HG02970 (cell line): ENCODE measurements at regions not wholly inside any gene's neighbourhood (a gene's known extent, or its start where the extent isn't known, plus 50 kb on each side); places are given as distances from the start of the nearest gene placed in this dataset.
"Not testable (repeated sequence)": the region's sequence is repeated elsewhere in the genome, so short reads cannot be mapped to it uniquely, and the experiment has no call there.

ENCODE experiments used
- ATAC-seq: cut with Tn5 transposase; IDR thresholded peaks from one replicate; pipeline ENCODE4 v1.9.1; 2021; ENCODE audit warnings: mild to moderate bottlenecking, moderate library complexity, moderate number of reproducible peaks; ENCODE audit not compliant: unreplicated experiment, low FRiP score

DNA sequence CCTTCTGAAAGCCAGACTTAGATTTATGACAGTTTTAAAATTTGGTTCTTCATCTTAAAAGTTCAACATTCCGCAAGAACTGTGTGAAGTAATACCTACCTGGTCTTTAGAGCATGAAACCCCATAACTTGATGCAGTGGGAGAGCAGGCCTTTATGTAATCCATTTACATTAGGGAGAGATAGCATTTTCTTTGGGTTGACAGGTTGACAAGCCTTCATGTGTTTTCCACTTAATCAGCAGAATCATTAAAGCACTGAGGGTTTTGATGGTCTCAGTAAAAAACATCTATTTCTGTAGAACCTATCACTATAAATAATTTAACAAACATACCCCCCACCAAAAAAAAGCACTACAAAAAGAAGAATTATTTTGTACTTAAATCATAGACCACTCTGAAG lies 121.6 kb upstream of the KIF2A start:
- no peak for ATAC-seq

DNA sequence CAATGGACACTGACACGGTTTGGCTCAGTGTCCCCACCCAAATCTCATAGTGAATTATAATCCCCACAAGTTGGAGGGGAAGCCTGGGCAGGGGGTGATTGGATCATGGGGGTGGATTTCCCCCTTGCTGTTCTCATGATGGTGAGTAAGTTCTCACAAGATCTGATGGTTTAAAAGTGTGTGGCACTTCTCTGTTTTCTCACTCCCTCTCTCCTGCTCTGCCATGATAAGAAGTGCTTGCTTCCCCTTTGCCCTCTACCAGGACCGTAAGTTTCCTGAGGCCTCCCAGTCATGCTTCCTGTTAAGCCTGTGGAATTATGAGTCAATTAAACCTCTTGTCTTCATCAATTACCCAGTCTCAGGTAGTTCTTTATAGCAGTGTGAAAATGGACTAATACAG lies 115.8 kb upstream of the KIF2A start:
- no peak for ATAC-seq

DNA sequence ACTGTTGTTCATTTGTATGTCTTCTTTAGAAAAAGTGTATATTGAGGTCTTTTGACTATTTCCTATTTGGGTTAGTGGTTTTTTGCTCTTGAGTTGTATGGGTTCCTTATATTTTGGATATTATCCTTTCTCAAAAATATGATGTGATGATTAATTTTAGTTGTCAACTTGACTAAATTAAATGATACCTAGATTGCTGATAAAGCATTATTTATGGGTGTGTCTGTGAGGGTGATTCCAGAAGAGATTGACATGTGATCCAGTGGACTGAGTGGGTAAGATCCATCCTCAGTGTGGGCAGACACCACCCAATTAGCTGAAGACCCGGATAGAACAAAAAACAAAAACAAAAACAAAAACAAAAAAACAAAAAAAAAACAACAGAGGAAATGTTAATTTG lies 115.1 kb upstream of the KIF2A start:
- no peak for ATAC-seq

DNA sequence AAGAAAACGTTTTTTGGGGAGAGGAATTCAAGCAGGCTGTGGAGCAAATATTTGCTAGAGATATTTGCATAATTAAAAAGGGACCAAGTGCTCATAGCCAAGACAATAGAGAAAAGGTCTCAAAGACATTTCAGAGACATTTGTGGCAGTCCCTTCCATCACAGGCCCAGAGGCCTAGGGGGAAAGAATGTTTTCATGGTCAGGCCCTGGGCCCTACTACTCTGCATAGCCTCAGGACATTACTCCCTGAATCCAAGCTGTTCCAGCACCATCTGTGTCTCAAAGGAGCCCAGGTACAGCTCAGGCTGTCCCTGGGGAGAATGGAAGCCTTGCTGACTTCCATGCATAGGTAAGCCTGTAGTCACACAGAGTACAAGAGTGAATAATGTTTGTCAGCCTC lies 113.0 kb upstream of the KIF2A start:
- ATAC-seq: no peak

DNA sequence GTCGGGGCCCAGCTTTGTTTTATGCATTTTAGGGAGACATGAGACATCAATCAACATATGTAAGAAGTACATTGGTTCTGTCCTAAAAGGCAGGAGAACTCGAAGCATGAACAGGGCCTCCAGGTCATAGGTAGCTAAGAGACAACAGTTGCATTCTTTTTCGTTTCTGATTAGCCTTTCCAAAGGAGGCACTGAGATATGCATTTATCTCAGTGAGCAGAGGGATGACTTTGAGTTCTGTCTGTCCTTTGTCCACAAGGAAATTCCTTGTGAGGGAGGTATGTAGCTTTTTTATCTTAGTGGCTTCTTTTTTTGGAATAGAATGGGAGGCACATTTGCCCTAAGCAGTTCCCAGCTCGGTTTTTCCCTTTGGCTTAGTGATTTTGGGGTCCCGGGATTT lies 109.5 kb upstream of the KIF2A start:
- not testable (repeated sequence) for ATAC-seq

DNA sequence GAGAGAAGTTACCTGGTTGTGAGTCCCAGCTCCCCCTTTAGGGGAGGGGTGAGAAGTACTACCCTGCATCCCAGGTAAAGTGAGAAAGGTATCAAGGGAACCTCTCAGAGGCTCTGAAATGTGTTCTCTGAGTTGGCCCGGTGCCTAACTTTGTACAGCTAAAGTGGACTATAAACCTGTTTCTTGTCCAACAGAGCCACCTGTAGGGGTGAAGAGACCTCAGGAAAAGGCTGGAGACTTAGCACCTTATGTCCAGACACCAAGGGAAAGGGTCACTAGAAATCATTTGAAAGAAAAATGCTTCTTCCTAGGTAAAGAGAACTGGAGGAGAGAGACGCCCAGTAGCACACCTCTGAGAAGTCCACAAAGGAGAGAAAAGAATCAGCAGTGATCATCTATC lies 108.3 kb upstream of the KIF2A start:
- ATAC-seq: no peak

DNA sequence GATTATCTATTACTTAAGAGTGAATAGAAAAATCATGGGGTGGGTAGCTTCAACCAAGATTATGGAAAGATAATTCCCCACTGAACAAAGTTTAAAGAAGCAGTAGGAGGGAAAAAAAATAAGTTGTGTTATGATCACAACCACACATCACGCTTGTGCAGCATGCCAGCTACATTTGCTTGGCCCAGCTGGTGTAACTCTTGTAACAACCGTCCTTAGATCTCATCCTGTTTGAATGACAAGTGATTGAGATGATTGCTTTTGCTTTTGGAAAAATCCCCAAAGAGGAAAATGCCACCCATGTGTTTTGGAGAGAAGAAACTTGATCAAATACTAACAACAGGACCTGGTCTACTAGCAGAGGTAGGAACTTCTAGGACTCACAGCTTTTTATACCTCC lies 107.6 kb upstream of the KIF2A start:
- ATAC-seq: no peak

DNA sequence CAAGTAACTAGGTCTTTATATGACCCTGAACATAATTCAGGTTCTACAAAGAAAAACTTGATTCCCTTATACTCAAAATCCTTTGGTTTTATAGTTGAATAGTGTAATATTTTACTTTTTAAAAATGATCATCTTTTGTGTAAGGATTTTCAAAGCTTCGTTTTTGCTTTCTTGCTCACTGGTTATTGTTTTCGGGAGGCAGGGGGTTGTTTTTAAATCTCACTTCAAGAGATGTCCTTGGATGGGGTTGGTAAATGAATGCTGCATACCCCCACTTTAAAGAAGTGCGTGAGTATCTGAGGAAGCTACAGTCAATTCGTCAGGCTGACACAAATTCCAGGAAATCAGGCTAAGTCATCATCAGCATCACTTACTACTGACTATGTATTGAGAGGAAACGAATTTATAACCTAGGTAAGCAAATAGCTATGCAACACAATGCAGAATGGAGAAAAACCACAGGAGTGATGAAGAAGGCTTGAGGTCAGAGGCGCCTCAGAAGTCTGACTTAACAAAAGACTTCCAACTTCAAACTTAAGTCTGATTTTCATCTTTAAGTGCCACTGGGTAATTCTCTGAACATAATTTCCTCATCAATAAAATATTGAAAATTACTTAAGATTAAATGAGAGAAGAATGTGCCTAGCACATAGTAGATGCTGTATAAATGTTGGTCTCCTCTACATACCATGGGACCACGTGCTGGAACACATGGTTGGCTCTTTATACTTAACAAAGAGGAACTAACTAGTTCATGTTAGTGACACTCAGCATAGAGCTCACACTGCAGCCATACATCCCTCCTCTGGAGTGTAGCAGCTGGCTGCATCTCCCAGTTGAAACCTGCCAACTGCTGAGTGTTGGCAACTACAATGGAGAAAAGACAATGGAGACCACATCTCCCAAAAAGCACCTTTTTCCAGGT lies 106.0 kb upstream of the KIF2A start:
- ATAC-seq: no peak

DNA sequence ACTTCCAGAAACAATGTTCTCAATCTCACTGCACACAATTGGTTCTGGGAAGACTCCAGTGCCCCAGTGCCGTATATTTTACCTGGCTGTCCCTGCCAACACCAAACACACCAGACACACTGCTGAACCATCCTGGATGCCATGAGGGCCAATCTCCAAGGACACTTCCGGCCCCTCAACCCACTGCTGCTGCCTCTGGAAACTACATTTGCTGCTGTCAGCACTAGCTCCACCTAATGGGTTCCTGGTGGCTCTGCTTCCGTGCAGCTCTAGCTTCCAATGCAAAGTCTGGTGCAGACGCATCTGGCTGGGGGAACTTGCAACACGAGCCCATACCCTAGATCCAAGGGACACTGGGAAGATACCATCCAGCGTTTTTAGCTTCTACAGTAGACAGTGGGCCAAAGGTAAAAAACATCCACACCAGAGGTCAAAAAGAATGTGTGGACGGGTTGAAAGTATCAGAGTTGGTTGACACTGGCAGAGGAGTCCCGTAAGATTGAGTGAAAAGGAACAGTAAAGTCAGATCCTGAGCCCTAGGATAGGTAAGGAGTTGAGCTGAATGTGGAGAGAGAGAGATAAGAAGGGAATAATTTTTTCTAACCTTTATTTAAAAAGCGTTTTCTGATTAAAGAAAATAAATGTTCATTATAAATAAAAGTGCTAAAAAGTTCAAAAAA lies 99.7 kb upstream of the KIF2A start:
- ATAC-seq: no peak

DNA sequence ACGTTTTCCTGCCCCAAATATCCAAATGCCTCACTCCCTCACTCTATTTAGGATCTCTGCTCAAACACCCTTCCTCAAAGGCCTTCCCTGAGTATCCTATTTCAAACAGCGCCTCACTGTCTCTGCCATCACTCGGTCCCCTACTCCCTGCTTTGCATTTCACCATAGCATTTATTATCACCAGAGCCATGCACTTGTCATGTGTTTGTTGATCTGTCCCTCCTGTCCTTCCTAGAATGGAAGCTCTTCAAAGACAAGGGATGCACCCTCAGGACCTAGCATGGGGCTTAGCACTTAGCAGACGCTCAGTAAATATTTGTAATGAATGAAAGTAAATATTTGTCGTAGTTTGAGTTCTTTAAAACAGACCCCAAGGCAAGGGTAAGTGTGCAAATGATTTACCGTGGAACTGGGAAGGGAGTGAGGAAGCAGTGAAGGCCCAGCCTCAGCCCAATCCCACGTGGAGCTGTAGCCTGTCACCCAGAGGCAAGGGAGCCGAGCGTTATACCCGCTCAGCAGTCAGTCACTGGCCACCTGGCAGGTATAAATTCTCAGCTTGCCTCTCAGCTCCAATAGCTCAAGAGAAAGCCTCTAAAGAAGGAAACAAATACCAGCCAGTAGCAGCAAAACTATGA lies 97.7 kb upstream of the KIF2A start:
- ATAC-seq: no peak

DNA sequence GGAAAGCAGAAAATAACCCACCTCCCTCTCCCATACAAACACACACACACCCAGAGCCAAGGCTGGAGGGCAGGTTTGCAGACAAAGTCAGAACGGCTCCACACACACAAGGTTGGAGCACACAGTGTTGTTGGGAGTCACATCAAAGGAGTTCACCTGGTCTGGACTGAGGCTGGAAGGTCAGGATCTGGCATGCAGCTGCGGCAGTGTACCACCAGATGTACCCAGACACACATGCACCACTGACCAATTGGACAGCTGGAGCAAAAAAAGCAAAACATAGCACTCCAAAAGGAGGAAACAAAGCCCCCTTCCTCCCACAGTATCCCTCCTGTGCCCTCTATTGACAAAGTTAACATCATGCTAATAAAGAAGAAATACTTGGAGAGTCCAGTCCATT lies 94.6 kb upstream of the KIF2A start:
- ATAC-seq: no peak

DNA sequence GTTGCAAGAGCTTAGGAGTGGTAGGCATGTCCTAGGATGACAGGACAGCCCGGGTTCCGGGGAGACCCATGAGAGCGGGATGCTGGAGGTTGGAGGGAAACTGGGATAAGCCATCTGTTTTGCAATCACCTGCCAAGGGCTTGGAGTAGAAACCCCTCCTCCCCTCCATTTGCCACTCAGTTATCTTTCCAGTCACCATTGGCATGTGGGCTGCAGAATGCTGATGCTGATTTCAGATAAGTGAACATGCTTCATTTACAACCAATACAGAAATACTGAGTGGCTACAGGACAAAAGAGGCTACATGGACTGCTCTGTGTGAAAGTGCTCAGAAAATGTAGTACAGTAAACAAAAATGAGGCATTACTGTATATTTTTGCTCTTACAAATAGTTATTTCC lies 93.4 kb upstream of the KIF2A start:
- ATAC-seq: no peak

DNA sequence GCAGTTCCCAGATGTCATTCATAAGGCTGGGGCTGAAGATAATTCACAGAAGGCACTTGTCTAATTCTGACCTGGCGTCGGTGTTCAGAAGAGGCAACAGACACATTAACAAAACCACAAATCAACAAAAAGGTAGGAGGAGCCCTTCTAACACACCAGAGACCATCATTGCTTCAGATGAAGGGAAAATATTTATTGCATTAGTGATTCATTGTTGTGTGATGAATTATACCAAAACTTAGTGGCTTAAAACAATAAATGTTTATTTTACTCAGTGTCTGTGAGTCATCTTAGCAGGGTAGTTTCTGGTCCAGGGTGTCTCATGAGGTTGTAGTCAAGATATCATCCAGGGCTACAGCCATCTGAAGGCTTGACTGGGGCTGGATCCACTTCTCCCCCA lies 91.3 kb upstream of the KIF2A start:
- no peak for ATAC-seq

DNA sequence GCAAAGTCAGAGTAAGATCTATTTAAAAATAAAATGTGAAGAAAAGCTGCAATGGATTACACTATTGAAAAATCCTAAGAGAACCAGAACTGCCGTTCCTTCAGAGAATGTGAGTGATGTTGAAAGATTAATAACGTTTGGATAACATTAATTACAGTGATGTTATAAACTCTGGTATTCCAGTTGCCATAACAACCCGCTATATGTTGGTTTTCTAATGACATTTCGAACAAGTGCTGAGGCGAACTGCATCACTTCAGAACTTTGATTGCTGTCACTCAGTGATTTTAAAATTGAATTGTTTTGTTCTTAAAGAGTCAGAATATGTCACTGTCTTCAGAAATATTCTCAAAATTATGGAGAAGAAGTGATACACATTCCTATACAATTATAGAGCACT lies 89.4 kb upstream of the KIF2A start:
- not testable (repeated sequence) for ATAC-seq

DNA sequence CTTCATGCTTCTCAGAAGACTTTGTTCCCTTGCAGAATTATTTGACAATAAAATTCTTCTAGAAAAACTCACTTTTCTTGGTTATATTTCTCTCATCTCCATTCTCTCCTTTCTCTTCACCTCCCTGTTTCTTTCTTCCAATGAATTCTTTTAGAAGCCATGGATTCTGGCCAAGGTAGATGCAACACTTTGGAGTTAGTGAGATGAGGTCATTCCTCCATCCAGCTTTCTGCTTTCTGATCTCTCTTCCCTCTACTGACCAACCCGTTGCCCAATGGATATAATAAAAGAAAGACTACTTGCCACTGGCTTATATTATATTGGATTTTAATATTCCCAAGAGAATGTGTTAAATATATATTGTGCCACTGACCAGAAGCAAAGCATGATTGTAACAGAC lies 88.9 kb upstream of the KIF2A start:
- ATAC-seq: not testable (repeated sequence)

DNA sequence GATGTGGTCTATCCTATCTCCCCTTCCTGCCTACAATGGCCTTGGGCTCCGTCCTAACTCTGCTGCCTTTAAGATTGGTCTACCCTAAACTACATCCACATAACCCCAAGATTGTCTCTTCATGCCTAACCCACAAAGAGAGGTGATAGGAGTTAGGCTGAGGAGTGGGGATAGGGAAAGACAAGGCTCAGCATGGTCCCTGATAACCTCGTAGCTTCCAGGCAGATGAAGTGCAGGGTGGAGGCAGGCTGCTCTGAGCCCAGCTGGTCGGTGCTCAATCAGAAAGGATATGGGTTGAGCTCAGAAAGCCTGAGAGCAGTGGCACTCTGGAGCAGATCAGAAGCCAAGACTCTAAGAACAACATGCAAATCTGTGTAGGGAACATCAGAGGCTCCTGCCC lies 87.1 kb upstream of the KIF2A start:
- not testable (repeated sequence) for ATAC-seq

DNA sequence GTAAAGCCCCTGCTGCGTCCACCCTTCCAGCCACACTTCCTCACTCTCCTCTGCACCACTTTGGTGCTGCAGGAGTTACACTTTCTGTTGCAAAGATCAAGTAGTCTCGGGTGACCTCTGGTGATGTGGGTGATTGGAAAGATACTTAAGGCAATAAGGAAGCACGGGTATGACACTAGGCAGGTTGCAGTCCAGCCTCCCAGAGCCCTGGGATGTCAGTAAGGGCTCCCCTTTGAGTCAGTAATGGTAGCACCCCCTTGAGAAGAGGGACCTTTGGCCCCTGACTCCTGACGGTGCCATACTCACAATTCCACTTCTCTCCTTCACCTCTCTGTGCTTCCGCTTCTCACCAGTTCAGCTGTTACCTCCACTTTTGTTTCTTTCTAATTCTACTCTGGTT lies 84.1 kb upstream of the KIF2A start:
- ATAC-seq: not testable (repeated sequence)

DNA sequence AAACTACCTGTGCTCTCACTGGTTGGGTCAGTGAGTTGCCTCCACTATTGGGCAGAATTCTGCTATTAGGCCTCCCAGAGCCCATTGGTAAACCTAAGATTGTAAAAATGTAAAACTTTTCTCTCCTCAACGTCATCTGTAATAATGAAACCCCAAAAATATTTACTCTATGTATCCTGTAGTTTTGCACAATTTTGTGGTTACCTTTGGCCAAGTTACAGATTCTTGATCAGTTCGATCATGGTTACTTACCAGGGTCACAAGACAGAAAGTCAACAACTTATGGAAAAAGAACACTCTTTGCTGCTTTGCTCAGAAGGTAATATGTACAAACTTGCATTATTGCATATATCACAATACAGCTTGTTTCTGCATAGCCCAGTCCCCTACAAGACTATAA lies 83.7 kb upstream of the KIF2A start:
- not testable (repeated sequence) for ATAC-seq

DNA sequence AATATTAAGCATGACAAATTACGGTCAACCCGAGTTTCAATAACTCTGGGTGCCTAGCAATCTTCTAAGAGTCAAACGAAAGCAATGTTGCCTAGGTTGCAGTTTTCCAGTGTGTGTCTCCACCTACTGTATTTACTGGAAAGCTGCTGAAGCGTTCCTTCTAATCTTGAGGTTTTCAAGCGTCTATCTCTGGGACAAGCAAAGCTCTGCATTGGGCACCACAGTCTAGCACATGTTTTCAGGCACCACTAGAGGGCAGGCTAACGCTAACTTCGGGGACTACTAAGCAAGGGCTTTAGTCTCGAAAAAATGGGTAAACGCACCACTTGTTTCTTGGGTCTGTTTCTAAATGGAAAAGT lies 82.7 kb upstream of the KIF2A start:
- peak; percentile 87 for ATAC-seq

DNA sequence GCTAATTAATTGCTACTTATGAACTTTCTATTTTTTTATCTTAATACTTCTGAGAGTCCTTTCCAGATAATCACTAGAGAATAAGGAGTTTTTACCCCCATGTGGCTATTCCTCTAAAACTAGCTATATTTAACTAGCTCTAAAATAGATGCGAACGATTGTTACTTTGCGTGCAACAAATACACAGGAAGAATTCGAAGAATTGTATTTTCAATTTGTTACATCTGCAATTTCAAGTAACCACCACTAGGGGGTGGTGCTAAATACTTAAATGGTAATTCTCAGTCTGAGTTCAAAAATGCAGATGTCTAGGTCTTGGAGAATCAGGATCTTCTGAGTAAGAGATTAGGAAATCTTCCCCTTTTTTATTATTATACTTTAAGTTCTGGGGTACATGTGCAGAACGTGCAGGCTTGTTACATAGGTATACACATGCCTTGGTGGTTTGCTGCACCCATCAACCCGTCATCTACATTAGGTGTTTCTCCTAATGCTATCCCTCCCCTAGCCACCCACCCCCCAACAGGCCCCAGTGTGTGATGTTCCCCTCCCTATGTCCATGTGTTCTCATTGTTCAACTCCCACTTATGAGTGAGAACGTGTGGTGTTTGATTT lies 80.9 kb upstream of the KIF2A start:
- ATAC-seq: not testable (repeated sequence)

DNA sequence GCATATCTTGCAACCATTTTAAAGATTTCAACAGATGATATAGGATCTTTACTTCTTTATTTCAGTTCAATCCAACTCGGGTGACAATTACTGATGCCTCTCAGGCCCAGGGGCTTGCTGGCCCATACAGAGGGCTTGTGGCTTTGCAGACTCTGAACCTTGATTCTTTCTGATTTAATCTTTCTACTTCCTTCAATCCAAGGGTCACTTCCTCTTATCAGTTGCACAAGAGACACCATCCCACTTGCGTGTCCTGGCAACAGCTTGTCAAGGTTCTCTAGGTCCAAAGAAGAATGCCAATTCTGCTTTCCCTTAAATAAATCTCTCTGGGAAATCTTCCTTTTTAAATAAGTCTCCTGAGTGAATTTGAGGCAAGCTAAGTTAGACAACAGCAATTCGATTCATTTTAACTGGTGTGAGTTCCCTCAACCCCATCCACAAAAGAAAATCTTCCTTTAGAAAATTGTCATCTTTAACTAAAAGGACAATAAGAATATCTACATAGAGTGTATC lies 75.1 kb upstream of the KIF2A start:
- not testable (repeated sequence) for ATAC-seq
